Breast epithelium (tissue), 4 donors: ENCODE measurements at regions not wholly inside any gene's neighbourhood (a gene's known extent, or its start where the extent isn't known, plus 50 kb on each side); places are given as distances from the start of the nearest gene placed in this dataset.

Experiments used
- DNase-seq, 2 donors: peaks; one replicate each; pipeline ENCODE4 v3.0.0-alpha.2; 2019; ENCODE audit warnings: low spot score in 2 of 2
- H3K27ac ChIP-seq, 2 donors: fragments of 200-600 bp; sonication (generic) in 1 of 2; one replicate each; pipeline ENCODE4 v1.5.1; 2016 to 2019; ENCODE audit warnings: mild to moderate bottlenecking in 1 of 2
- H3K27me3 ChIP-seq, 2 donors: fragments of 200-600 bp; sonication (generic) in 1 of 2; one replicate each; pipeline versions ENCODE4 v1.5.1 to v1.6.0; 2017 to 2019; ENCODE audit warnings: control low read depth in 1 of 2, mild to moderate bottlenecking in 1 of 2
- H3K36me3 ChIP-seq: fragments of 200-600 bp; one replicate; pipeline ENCODE4 v1.5.1; 2019
- H3K4me1 ChIP-seq, 2 donors: fragments of 200-600 bp; sonication (generic); one replicate each; pipeline ENCODE4 v1.5.1; 2016 to 2019; ENCODE audit warnings: control low read depth in 1 of 2
- H3K4me3 ChIP-seq, 3 donors: fragments of 200-600 bp; sonication (generic); 1 replicate in 2 of 3; 2 replicates in 1 of 3; pipeline ENCODE4 v1.5.1; 2016 to 2019; ENCODE audit warnings: mild to moderate bottlenecking in 3 of 3, moderate library complexity in 2 of 3
- H3K9me3 ChIP-seq, 2 donors: fragments of 200-600 bp; sonication (generic) in 1 of 2; one replicate each; pipeline ENCODE4 v1.5.1; 2016 to 2019; ENCODE audit warnings: control low read depth in 1 of 2
- CTCF ChIP-seq, 3 donors: fragments of 450-650 bp; IDR thresholded peaks; one replicate each; pipeline ENCODE4 v1.5.1; 2016 to 2017; ENCODE audit warnings: antibody characterized with exemption in 3 of 3, mild to moderate bottlenecking in 3 of 3, moderate library complexity in 3 of 3
- POLR2A ChIP-seq: fragments of 450-650 bp; IDR thresholded peaks from one replicate; pipeline ENCODE4 v1.6.1; 2016; ENCODE audit warnings: antibody characterized with exemption, mild to moderate bottlenecking, moderate library complexity
- POLR2AphosphoS5 ChIP-seq, 3 donors: sonication (generic); formaldehyde crosslinking; IDR thresholded peaks; one replicate each; pipeline ENCODE4 v1.6.1; 2017; ENCODE audit warnings: antibody characterized with exemption in 3 of 3
- intact Hi-C: fragments of 100-400 bp; cut with DNase I; formaldehyde crosslinking; loops from one replicate; pipeline ENCODE4 v1.15.1; 2023; ENCODE audit warnings: low total_unique reads

GRCh38 chr5:173804579-173804978 is 83.6 kb upstream of the CPEB4 start:
- Histone ChIP-seq H3K4me3 (no peak overlapping the region), H3K27me3 (no peaks in the 10 kb centered on the region), H3K4me1 (no peaks in the 10 kb centered on the region), H3K36me3 (no peaks in the 10 kb centered on the region), H3K9me3 (no peaks in the 10 kb centered on the region), H3K27ac (no peak overlapping the region)
- intact Hi-C loops, result no loop called here
- TF ChIP-seq POLR2AphosphoS5 (IDR thresholded peaks at IDR 0.05) (no peak), POLR2A (no peak), CTCF (IDR thresholded peaks at IDR 0.05) (no peak)
- DNase-seq, result no peak

GRCh38 chr5:173806270-173807035 is 81.7 kb upstream of the CPEB4 start:
- intact Hi-C loops, result loop anchor here (5.0 kb wide), 1 partner anchor 371 kb away; no protein-coding TSS in a partner anchor
- no peak overlapping the region for H3K4me3 ChIP-seq
- no peaks in the 10 kb centered on the region for H3K36me3 ChIP-seq
- no peaks in the 10 kb centered on the region for H3K4me1 ChIP-seq
- H3K27me3 ChIP-seq, result no peaks in the 10 kb centered on the region
- no peak overlapping the region for H3K27ac ChIP-seq
- no peaks in the 10 kb centered on the region for H3K9me3 ChIP-seq
- DNase-seq, result no peak
- no peak for TF ChIP-seq CTCF (IDR thresholded peaks at IDR 0.05)
- TF ChIP-seq POLR2A, result no peak
- no peak for TF ChIP-seq POLR2AphosphoS5 (IDR thresholded peaks at IDR 0.05)

- intact Hi-C loops, result loop anchor here (5.0 kb wide), 1 partner anchor 370 kb away; no protein-coding TSS in a partner anchor
- no peak overlapping the region for H3K27ac ChIP-seq
These were observed 80.9 kb upstream of the CPEB4 start for GRCh38 chr5:173807181-173807655.

GRCh38 chr5:173808079-173808808 is 79.9 kb upstream of the CPEB4 start:
- Histone ChIP-seq H3K9me3 (peaks cover 0 to 4% of the 10 kb centered on the region in 2 donors), H3K36me3 (no peaks in the 10 kb centered on the region), H3K27me3 (no peaks in the 10 kb centered on the region), H3K4me3 (no peak overlapping the region), H3K27ac (no peak overlapping the region), H3K4me1 (no peaks in the 10 kb centered on the region)
- no peak for TF ChIP-seq POLR2A
- TF ChIP-seq POLR2AphosphoS5 (IDR thresholded peaks at IDR 0.05), result no peak
- TF ChIP-seq CTCF (IDR thresholded peaks at IDR 0.05), result no peak
- DNase-seq, result no peak
- intact Hi-C loops, result loop anchor here (5.0 kb wide), 1 partner anchor 369 kb away; no protein-coding TSS in a partner anchor

More at GRCh38 chr5:173807181-173807655, 80.9 kb upstream of the CPEB4 start:
- Histone ChIP-seq H3K4me1 (no peaks in the 10 kb centered on the region), H3K4me3 (no peak overlapping the region), H3K9me3 (no peaks in the 10 kb centered on the region), H3K27me3 (no peaks in the 10 kb centered on the region), H3K36me3 (no peaks in the 10 kb centered on the region)
- TF ChIP-seq POLR2A (no peak), POLR2AphosphoS5 (IDR thresholded peaks at IDR 0.05) (no peak), CTCF (IDR thresholded peaks at IDR 0.05) (no peak)
- no peak for DNase-seq

- TF ChIP-seq POLR2A (no peak), CTCF (IDR thresholded peaks at IDR 0.05) (no peak), POLR2AphosphoS5 (IDR thresholded peaks at IDR 0.05) (no peak)
- intact Hi-C loops, result loop anchor here (5.0 kb wide), 1 partner anchor 368 kb away; no protein-coding TSS in a partner anchor
- no peaks in the 10 kb centered on the region for H3K36me3 ChIP-seq
These were observed 79.1 kb upstream of the CPEB4 start for GRCh38 chr5:173809014-173809413.

More at GRCh38 chr5:173809014-173809413, 79.1 kb upstream of the CPEB4 start:
- no peak for DNase-seq
- H3K4me3 ChIP-seq, result no peak overlapping the region
- H3K4me1 ChIP-seq, result no peaks in the 10 kb centered on the region
- H3K9me3 ChIP-seq, result peaks cover 0 to 4% of the 10 kb centered on the region in 2 donors
- no peak overlapping the region for H3K27ac ChIP-seq
- H3K27me3 ChIP-seq, result no peaks in the 10 kb centered on the region
